PC-9 (cell line): ENCODE measurements at regions not wholly inside any gene's neighbourhood (a gene's known extent, or its start where the extent isn't known, plus 50 kb on each side); places are given as distances from the start of the nearest gene placed in this dataset.

Experiments used
- BruUV-seq: library from RNA; stranded (reverse); fragments of 400-500 nt; replicated peaks from 2 replicates; lab custom pipeline; 2021; lab: Mats Ljungman, UMichigan
- CTCF ChIA-PET: fragments of 300-600 bp; sonication (Branson Sonifier 250); formaldehyde crosslinking; loops from one replicate; lab custom pipeline; 2022; ENCODE audit warnings: antibody characterized with exemption; lab: Charles Lee
- POLR2A ChIA-PET: fragments of 300-600 bp; sonication (Branson Sonifier 250); formaldehyde crosslinking; loops from one replicate; lab custom pipeline; 2022; ENCODE audit warnings: antibody characterized with exemption; ENCODE audit not compliant: unreplicated experiment; lab: Charles Lee
- DNase-seq, 2 experiments: peaks; one replicate each; pipeline versions ENCODE4 v3.0.0 to v3.0.0-alpha.2; 2015 to 2022; ENCODE audit warnings: mixed read lengths in 1 of 2
- H2AFZ ChIP-seq: fragments of 200-600 bp; sonication (generic); 2 replicates; pipeline ENCODE4 v1.8.1; 2017; ENCODE audit warnings: antibody characterized with exemption
- H3F3A ChIP-seq: fragments of 200-600 bp; sonication (generic); 2 replicates; pipeline ENCODE4 v1.8.1; 2017; ENCODE audit warnings: antibody characterized with exemption, mild to moderate bottlenecking, low read depth; ENCODE audit not compliant: insufficient read depth
- H3K27ac ChIP-seq: fragments of 200-600 bp; sonication (generic); 2 replicates; pipeline ENCODE4 v1.6.1; 2016; ENCODE audit warnings: mixed run types
- H3K27me3 ChIP-seq: fragments of 200-600 bp; sonication (generic); 2 replicates; pipeline ENCODE4 v1.6.1; 2016; ENCODE audit warnings: low read depth, mixed run types; ENCODE audit not compliant: insufficient read depth
- H3K36me3 ChIP-seq: fragments of 200-600 bp; sonication (generic); 2 replicates; pipeline ENCODE4 v1.6.1; 2016; ENCODE audit warnings: low read depth, mixed run types
- H3K4me1 ChIP-seq: fragments of 200-600 bp; sonication (generic); replicated peaks from 2 replicates; pipeline ENCODE4 v1.6.1; 2016; ENCODE audit warnings: mixed run types; ENCODE audit not compliant: insufficient read depth
- H3K4me2 ChIP-seq: fragments of 200-600 bp; sonication (generic); 2 replicates; pipeline ENCODE4 v1.6.1; 2017; ENCODE audit warnings: mixed run types
- H3K4me3 ChIP-seq: fragments of 200-600 bp; sonication (generic); 2 replicates; pipeline ENCODE4 v1.6.1; 2016; ENCODE audit warnings: mixed run types
- H3K79me2 ChIP-seq: fragments of 200-600 bp; sonication (generic); 2 replicates; pipeline ENCODE4 v1.6.1; 2017; ENCODE audit warnings: low read depth, mixed run types
- H3K9me2 ChIP-seq: fragments of 200-600 bp; sonication (generic); 2 replicates; pipeline ENCODE4 v1.8.1; 2017; ENCODE audit warnings: mild to moderate bottlenecking; ENCODE audit not compliant: insufficient read depth
- H3K9me3 ChIP-seq: fragments of 200-600 bp; sonication (generic); 2 replicates; pipeline ENCODE4 v1.8.1; 2016; ENCODE audit warnings: low read depth; ENCODE audit not compliant: insufficient read depth
- H4K20me1 ChIP-seq: fragments of 200-600 bp; sonication (generic); 2 replicates; pipeline ENCODE4 v1.8.1; 2017; ENCODE audit not compliant: insufficient read depth
- EZH2 ChIP-seq: fragments of 200-600 bp; sonication (generic); IDR thresholded peaks from 2 replicates; pipeline ENCODE4 v1.8.0; 2017; ENCODE audit warnings: antibody characterized with exemption, low read depth
- intact Hi-C: fragments of 100-400 bp; cut with micrococcal nuclease; formaldehyde crosslinking; loops from one replicate; pipeline ENCODE4 v1.10.0; 2022; ENCODE audit not compliant: unreplicated experiment
- TF ChIP-seq, protein P1 (sequence below): fragments of 200-600 bp; sonication (generic); conservative IDR thresholded peaks from 2 replicates; pipeline ENCODE4 v1.6.1; 2017; ENCODE audit warnings: mixed run types, antibody characterized with exemption, mild to moderate bottlenecking, moderate library complexity

DNA sequence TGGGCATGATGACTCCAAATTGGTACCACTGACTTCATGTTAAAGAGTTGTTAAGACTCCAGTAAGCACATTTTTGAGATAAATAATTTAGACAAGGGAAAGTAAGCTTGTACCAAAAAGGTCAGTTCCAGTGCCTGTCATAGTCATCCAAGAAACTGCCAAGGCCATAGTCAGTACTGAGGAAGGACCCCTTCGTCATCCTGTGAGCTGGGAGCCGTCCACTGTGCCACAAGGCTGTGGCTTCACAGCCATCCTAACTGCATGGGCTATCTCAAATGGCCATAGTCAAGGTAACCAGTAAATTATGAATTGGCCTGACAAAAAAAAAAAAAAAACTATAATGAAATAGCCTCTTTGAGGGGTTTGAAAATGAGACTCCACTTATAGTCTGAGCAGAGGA, 207.2 kb downstream of the C7orf25 start:
- Histone ChIP-seq H3K4me2 (no peak overlapping the region), H3K9me3 (no peaks in the 10 kb centered on the region), H4K20me1 (no peaks in the 10 kb centered on the region), H3K4me1 (no peaks in the 10 kb centered on the region), H3K27me3 (0 out of 2 replicates have a peak, but pooled peaks cover 4% of the 10 kb centered on the region), H3K9me2 (no peaks in the 10 kb centered on the region), H3F3A (no peaks in the 10 kb centered on the region), H3K4me3 (no peak overlapping the region), H3K79me2 (no peaks in the 10 kb centered on the region), H3K27ac (no peak overlapping the region), H2AFZ (no peak overlapping the region), H3K36me3 (no peaks in the 10 kb centered on the region)
- intact Hi-C loops, result no loop called here
- ChIA-PET CTCF (no interaction called here), POLR2A (no interaction called here)
- no peak for DNase-seq
- TF ChIP-seq EZH2, result no peak
- TF ChIP-seq, protein P1, sequence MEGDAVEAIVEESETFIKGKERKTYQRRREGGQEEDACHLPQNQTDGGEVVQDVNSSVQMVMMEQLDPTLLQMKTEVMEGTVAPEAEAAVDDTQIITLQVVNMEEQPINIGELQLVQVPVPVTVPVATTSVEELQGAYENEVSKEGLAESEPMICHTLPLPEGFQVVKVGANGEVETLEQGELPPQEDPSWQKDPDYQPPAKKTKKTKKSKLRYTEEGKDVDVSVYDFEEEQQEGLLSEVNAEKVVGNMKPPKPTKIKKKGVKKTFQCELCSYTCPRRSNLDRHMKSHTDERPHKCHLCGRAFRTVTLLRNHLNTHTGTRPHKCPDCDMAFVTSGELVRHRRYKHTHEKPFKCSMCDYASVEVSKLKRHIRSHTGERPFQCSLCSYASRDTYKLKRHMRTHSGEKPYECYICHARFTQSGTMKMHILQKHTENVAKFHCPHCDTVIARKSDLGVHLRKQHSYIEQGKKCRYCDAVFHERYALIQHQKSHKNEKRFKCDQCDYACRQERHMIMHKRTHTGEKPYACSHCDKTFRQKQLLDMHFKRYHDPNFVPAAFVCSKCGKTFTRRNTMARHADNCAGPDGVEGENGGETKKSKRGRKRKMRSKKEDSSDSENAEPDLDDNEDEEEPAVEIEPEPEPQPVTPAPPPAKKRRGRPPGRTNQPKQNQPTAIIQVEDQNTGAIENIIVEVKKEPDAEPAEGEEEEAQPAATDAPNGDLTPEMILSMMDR, result no peak
- BruUV-seq, result no TSS peak

DNA sequence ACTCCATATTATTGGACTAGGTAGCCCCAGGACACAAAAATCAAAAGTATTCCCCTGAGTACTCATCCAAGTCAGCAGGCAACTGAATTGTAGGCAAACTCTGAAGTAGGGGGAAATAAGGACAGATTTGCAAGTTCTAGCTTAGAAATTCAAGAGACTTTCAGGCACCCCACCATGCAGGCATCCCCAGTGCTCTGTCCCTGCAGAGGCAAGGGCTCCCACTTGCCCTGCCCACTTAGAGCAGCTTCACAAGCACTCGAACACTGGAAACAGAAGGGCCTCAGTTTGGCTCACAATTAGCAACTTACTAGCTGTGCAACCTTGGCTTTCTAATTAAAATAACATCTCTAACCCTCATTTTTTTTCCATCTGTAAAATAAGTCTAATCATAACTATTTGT, 209.2 kb downstream of the C7orf25 start:
- no peak overlapping the region for H3K4me2 ChIP-seq
- no peaks in the 10 kb centered on the region for H3K4me1 ChIP-seq
- no peaks in the 10 kb centered on the region for H3K79me2 ChIP-seq
- TF ChIP-seq, protein P1, result no peak
- TF ChIP-seq EZH2, result no peak
- no peak overlapping the region for H3K4me3 ChIP-seq
- no peak for DNase-seq
- ChIA-PET CTCF (no interaction called here), POLR2A (interaction anchor here (0.6 kb wide), 1 partner anchor 446 kb away, joined by 3 read pairs; no protein-coding TSS in a partner anchor)
- no peak overlapping the region for H2AFZ ChIP-seq
- intact Hi-C loops, result no loop called here
- no peak overlapping the region for H3K27ac ChIP-seq
- no peaks in the 10 kb centered on the region for H4K20me1 ChIP-seq
- no TSS peak for BruUV-seq
- H3F3A ChIP-seq, result no peaks in the 10 kb centered on the region
- no peaks in the 10 kb centered on the region for H3K36me3 ChIP-seq
- no peaks in the 10 kb centered on the region for H3K9me2 ChIP-seq
- 0 out of 2 replicates have a peak, but pooled peaks cover 18% of the 10 kb centered on the region for H3K27me3 ChIP-seq
- no peaks in the 10 kb centered on the region for H3K9me3 ChIP-seq

DNA sequence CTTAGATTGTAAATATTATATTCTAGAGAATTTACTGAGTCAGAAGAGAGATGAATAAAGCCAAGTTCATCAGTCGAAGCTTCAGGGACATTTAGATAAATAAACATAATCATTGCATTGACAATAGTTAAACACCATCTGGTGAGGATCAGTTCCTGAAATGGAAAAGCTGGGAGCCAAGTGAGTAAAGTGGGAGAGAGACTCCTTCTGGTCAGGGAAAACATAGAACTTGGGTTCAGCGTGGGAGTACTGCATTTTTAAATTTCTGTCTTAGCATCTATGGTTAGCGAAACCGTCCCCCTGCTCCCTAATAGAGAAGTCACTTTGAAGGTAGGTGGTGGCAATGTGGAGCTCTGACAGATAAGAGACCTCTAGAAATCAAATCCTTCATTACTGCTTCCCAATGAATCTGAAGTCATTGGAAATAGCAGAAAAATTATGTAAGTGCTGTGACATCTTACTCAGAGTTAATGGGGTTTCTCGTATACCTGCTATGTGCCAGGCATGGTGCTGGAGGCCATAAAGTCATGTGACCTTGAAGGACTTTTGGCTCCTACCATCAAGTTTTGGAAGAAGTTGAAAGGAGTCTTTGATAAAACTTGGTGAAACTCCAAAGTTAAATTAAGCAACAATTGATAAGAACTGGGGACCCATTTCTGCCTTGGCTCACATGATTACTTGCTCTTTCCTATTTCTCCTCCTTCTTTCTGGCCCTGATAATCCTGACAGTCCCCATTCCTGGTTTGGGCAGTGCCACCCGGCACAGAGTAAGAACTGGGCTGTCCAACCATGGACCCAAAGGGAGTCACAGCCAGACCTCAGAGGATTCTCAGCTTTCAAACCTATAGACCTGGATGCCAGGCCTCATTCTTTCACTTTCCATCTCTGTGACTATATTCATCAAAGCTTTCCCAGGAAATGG, 211.2 kb downstream of the C7orf25 start:
- Histone ChIP-seq H3K27ac (no peak overlapping the region), H3K4me1 (no peaks in the 10 kb centered on the region), H2AFZ (no peak overlapping the region), H3K36me3 (no peaks in the 10 kb centered on the region), H3K79me2 (no peaks in the 10 kb centered on the region), H3K4me3 (no peak overlapping the region), H3F3A (no peaks in the 10 kb centered on the region), H3K27me3 (peaks cover 23% of the 10 kb centered on the region; the same call in 1 of the 2 replicates), H3K4me2 (no peak overlapping the region), H4K20me1 (no peaks in the 10 kb centered on the region), H3K9me3 (no peaks in the 10 kb centered on the region), H3K9me2 (no peaks in the 10 kb centered on the region)
- intact Hi-C loops, result no loop called here
- ChIA-PET CTCF (no interaction called here), POLR2A (no interaction called here)
- TF ChIP-seq EZH2, result no peak
- TF ChIP-seq, protein P1, result no peak
- BruUV-seq, result no TSS peak
- no peak for DNase-seq
